DMS53 treated with DMSO at 0.1 percent for 48 hours (cell line): ENCODE measurements at regions not wholly inside any gene's neighbourhood (a gene's known extent, or its start where the extent isn't known, plus 50 kb on each side); places are given as distances from the start of the nearest gene placed in this dataset.

Experiments used
- DNase-seq: peaks from one replicate; lab custom pipeline; 2025; ENCODE audit not compliant: unreplicated experiment; lab: John Stamatoyannopoulos, UW

DNA sequence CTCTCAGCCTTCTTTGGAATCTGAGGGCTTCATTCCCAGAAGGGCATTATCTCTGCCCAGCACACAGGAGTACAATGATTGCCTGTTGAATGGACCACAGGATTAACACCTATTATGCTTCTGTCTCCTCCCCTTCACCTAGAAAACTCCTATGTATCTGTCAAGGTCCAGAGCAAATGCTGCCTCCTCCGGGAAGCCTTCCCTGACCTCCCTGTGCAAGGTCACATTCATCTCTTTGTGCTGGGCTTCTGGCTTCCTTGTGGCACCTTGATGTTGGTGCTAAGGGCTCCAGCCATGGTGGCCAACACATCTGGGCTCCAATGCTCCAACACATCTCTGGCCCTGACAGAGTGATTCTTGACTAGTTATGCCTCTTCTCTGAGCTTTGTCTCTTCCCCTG lies 49.9 kb upstream of the ATP2B2 start:
- no peak for DNase-seq

DNA sequence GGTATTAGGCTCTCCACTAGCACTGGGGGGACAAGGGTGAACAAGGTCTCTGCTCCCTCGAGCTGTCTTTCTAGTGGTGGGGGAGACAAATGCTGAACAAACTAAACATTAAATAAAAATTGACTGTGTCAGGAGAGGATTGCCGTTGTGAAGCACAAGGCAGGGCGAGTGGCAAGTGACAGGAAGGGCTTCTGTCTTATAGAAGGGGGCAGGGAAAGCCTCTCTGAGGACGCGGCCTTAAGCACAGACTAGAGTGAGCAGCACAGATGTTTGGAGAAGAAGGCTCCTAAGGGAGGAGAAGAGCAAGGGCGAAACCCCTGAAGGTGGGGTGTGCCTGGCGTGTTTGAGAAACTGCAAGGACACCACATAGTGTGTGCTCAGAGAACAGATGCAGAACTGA lies 50.9 kb upstream of the ATP2B2 start:
- no peak for DNase-seq

GRCh38 chr3:10557250-10557649 lies 51.9 kb upstream of the ATP2B2 start:
- DNase-seq = no peak

DNA sequence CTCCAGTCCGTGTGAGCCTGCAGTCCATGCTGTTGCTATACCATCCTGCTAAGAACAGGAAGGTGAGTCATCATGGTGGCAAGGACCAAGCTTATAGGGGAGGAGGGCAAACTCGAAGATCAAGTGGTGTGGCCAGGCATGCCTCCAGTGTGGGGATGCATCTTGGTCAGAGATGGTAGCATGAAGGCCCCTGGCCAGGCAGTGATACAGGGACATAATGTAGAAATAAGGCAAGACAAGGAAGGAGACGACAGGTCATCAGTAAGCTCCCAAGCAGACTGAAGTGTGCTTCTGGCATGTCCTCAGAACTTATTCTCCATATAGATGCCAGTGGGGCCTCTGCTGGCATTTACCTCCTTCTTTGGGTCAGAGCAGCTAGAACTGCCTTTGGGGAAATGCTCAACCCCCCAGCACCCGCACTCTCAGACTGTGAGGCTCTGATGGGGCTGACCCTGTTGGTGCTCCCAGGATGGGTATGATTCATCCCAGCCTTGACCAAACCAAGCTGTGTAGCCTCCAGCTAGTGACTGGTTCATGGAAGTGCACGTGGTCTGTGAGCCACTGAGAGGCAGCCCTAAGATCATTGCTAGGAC lies 52.5 kb upstream of the ATP2B2 start:
- DNase-seq = no peak

GRCh38 chr3:10558736-10559135 lies 53.4 kb upstream of the ATP2B2 start:
- no peak for DNase-seq

- DNase-seq = no peak
Measured at GRCh38 chr3:10560060-10560861, 54.9 kb upstream of the ATP2B2 start.

GRCh38 chr3:10561162-10561945 lies 56.0 kb upstream of the ATP2B2 start:
- DNase-seq = no peak

GRCh38 chr3:10561946-10562560 lies 56.7 kb upstream of the ATP2B2 start:
- no peak for DNase-seq

- DNase-seq = no peak
Measured at GRCh38 chr3:10563396-10563795, 58.0 kb upstream of the ATP2B2 start.

GRCh38 chr3:10565814-10566213 lies 60.4 kb upstream of the ATP2B2 start:
- DNase-seq = no peak

DNA sequence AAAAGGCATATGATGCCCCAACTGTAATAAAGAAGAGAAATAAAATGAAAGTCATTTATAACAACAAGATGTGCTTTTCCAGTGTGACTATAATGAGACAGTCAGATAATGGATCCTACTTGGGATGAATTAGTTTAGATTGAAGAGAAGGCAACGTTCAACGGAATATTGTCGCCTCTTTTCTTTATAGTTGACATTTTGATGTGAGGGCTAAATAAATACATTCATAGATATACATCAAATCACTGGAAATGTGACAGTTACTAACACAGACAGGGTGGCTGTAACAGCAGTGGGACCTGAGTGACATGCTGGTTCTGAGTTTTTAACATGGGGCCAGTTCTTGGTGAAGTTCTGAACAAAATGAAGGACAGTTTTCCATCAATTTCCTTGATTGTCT lies 61.1 kb upstream of the ATP2B2 start:
- no peak for DNase-seq

GRCh38 chr3:10568549-10568948 lies 63.2 kb upstream of the ATP2B2 start:
- DNase-seq = no peak

DNA sequence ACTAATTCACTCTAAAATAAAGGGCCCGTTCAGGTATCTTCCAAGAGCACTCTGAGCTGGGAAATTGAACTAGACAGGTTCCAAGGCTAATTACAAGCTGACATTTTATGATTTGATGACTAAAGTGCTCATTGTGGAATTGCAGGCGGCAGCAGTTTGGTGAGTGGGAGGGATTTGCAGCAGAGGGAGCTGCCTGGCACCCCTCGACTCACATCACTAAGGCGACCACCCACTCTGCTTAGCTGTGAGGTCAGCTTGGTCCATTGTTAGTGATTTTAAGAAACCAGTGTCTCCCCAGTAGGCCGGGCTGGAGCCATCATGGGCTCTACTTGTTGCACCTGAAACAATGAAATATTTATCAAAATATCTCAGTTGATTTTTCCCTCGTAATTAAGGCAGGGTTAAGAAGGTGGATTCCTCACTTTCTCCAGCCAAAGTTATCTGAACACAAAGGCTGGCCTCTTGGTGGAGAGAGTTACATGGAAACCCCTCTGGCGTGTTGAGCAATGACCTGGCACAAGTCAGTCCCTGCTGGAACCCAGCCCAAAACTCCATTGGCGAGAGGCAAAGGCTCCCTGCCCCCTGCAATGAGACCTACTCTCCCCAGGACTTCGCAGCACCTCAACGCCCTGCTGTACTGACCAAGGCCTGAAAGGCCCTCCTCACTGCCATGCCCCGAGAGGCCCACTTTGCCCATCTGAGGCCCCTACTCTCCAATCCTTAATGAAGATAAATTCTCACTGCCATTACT lies 65.0 kb upstream of the ATP2B2 start:
- DNase-seq = no peak

- DNase-seq = no peak
Measured at GRCh38 chr3:10574101-10574620, 68.8 kb upstream of the ATP2B2 start.

DNA sequence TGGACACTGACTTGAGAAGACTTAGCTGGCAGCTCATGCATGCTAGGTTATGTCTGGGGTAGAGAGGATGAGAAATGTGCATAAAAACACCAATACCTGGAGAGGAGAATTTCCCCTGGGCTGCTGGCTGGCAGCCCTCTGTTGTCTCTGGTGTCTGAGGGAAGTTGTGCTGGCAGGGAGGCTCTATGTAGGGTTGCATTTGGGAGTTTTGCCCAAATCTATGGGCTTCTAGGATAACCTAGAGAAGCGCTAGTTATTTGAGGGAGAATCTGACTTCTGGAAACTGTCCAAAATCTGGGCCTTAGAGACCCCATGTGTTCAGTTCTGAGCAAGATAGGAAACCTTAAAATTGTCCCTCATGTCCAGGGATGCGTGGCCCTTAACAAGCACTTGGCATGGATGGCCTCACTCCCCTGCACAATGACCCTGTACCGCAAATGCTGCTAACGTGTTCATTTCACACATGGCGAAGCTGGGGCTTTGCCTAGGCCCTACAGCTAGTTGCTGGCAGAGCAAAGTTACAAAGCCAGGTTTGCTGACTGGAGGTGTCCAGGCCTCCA lies 70.3 kb upstream of the ATP2B2 start:
- no peak for DNase-seq

- no peak for DNase-seq
Measured at GRCh38 chr3:10577486-10577885, 72.1 kb upstream of the ATP2B2 start.

DNA sequence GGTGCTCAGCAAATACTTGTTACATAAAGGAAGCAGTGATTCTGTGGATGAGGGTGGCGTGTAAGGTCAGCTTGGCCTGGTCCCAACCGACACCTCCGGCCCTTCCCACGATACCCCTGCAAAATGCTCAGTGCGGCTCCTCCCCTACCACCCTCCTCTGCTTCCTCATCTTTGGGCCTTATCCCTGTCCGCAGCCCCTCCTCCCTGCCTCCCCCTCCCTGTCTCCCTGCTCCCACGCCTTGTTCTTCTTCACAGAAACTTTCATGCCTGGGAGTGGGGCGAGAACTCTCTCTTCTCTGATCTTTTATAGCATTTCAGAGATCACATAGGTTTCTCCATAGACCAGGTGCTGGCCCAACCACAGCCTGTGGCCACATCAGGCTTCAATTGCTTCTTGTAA lies 75.0 kb upstream of the ATP2B2 start:
- DNase-seq = no peak

DNA sequence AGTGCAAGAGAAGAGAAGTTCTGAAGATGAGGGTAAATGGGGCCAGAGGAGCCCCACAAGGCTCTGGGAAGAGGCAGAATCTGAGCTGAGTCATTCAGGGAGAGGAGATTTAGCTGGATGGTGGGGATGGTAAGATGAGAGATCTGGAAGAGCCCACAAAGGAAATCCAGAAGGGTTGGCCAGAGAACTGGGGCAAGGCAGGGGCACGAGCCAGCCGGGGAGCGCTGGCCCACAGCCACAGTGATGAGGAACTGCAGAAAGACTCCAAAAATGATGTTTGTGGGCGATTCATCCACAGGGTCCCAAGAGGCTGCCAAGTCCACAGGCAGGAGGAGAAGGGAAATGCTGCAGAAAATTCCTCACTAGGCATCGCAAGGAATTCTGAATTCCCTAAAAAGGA lies 75.9 kb upstream of the ATP2B2 start:
- DNase-seq = no peak

GRCh38 chr3:10581716-10582115 lies 76.3 kb upstream of the ATP2B2 start:
- DNase-seq = no peak

- DNase-seq = no peak
Measured at GRCh38 chr3:10582733-10583132, 77.3 kb upstream of the ATP2B2 start.
